Liver (tissue), 6 donors: ENCODE measurements at regions not wholly inside any gene's neighbourhood (a gene's known extent, or its start where the extent isn't known, plus 50 kb on each side); places are given as distances from the start of the nearest gene placed in this dataset.
"Not testable (repeated sequence)": the region's sequence is repeated elsewhere in the genome, so short reads cannot be mapped to it uniquely, and the experiment has no call there.

Experiments used
- DNase-seq: peaks from one replicate; pipeline ENCODE4 v3.0.0-alpha.2; 2017; ENCODE audit warnings: low spot score
- H3K27ac ChIP-seq, 2 donors: one replicate each; pipeline ENCODE4 v1.7.0; 2013; ENCODE audit warnings: inconsistent platforms in 2 of 2, low read length in 2 of 2, control low read depth in 1 of 2, low read depth in 1 of 2, mild to moderate bottlenecking in 1 of 2
- H3K27me3 ChIP-seq, 4 donors: one replicate each; pipeline versions ENCODE4 v1.6.1 to v1.7.0; 2013; ENCODE audit warnings: low read length in 3 of 4, inconsistent platforms in 1 of 4, mild to moderate bottlenecking in 1 of 4, moderate library complexity in 1 of 4; ENCODE audit not compliant: control insufficient read depth in 4 of 4, insufficient read depth in 4 of 4
- H3K36me3 ChIP-seq, 4 donors: one replicate each; pipeline versions ENCODE4 v1.6.1 to v1.7.0; 2013; ENCODE audit warnings: low read length in 3 of 4, mild to moderate bottlenecking in 3 of 4, low read depth in 1 of 4, moderate library complexity in 1 of 4; ENCODE audit not compliant: control insufficient read depth in 4 of 4, insufficient read depth in 3 of 4
- H3K4me1 ChIP-seq, 4 donors: one replicate each; pipeline versions ENCODE4 v1.6.1 to v1.7.0; 2013; ENCODE audit warnings: low read length in 3 of 4, mild to moderate bottlenecking in 3 of 4, moderate library complexity in 1 of 4; ENCODE audit not compliant: control insufficient read depth in 4 of 4, insufficient read depth in 4 of 4
- H3K4me3 ChIP-seq, 3 donors: one replicate each; pipeline versions ENCODE4 v1.6.1 to v1.7.0; 2013; ENCODE audit warnings: low read length in 3 of 3, control low read depth in 1 of 3, low read depth in 1 of 3, mild to moderate bottlenecking in 1 of 3
- H3K9ac ChIP-seq, 2 donors: one replicate each; pipeline ENCODE4 v1.7.0; 2013; ENCODE audit warnings: low read length in 2 of 2, mild to moderate bottlenecking in 2 of 2, moderate library complexity in 2 of 2, control low read depth in 1 of 2, low read depth in 1 of 2
- H3K9me3 ChIP-seq, 4 donors: one replicate each; pipeline versions ENCODE4 v1.6.1 to v1.7.0; 2013; ENCODE audit warnings: low read length in 3 of 4; ENCODE audit not compliant: control insufficient read depth in 4 of 4
- WGBS: extraction: QIAGEN DNeasy Blood & Tissue Kit; methylation state at CpG from one replicate; pipeline ENCODE4 v1.1.7; 2013; 5-methylcytosine and 5-hydroxymethylcytosine counted together
- donor health status: healthy.
- donor health status: healthy.
- donor health status: healthy.

DNA sequence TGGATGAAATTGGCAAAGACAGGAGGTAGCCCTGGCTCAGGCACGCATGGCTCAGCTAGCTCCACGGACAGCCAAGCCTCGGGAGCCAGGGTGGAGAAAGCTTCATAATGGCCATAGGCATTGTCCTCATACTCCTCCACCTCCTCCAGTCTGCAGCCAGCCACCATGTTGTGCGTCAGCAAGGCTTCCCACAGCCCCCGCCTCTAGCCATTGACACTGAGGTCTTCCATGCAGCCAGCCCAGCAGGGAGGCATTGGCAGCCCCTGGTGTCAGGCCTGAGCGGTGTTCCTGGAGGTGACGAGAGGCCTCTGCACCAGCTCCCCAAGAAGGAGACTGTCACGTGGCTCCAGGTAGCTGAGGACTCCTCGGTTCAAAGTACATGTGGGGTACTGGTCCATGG lies 117.0 kb upstream of the ZSCAN2 start:
- not testable (repeated sequence) for H3K27me3 ChIP-seq, H3K36me3 ChIP-seq, H3K9ac ChIP-seq, H3K4me1 ChIP-seq, H3K9me3 ChIP-seq, DNase-seq, H3K4me3 ChIP-seq, H3K27ac ChIP-seq
- 86% methylated on average over 2 of the region's 9 CpGs for WGBS

- not testable (repeated sequence) for H3K9me3 ChIP-seq, H3K4me3 ChIP-seq, DNase-seq, H3K36me3 ChIP-seq, H3K4me1 ChIP-seq, H3K27me3 ChIP-seq, H3K27ac ChIP-seq, H3K9ac ChIP-seq
- WGBS, result 0% methylated on average over 10 of the region's 60 CpGs
Measured at GRCh38 chr15:84500165-84500889, 100.5 kb upstream of the ZSCAN2 start.

DNA sequence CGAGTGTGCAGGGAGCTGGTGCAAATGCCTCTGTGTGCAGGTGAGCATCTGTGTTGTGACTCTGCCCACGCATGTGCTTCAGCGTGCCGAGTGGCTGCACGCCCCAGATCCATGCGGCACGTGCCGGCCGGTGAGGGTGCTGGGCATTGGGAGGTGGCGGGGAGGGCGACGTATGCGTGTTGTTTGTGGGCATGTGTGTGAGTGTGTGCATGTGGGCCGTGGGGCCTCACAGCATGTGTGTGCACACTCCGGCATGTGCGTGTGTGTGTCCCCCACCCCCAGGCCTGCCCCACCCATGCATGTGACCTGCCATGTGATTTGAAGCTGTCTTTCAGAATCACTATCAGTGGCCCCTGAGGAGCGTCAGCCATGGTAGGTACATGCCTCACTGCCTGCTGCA lies 97.7 kb upstream of the ZSCAN2 start:
- H3K36me3 ChIP-seq, H3K9me3 ChIP-seq, H3K4me1 ChIP-seq, H3K27me3 ChIP-seq, DNase-seq, H3K4me3 ChIP-seq, H3K9ac ChIP-seq, H3K27ac ChIP-seq: not testable (repeated sequence)
- WGBS, result 99% methylated on average over 6 of the region's 17 CpGs

DNA sequence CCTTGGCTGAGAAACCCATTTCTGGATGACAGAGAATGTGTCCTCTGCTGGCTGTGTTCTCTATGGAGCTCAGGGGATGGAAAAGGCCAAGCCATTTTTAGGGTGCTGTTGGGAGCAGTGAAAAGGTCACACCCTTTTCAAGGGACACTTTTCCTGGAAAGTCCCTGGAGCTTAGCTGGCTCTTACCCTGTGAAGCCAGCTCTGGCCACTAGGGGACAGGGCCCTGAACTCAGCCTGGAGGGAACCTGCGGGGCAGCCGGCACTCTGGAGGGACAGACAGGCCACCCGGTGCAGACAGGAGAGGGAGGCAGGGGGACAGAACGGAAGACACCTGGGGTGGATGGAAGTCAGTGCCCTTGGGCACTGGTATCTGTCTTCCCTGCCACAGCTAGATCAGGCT lies 95.3 kb upstream of the ZSCAN2 start:
- not testable (repeated sequence) for H3K36me3 ChIP-seq, DNase-seq, H3K9ac ChIP-seq, H3K4me3 ChIP-seq, H3K4me1 ChIP-seq, H3K27me3 ChIP-seq, H3K27ac ChIP-seq, H3K9me3 ChIP-seq
- WGBS, result 78% methylated on average over 2 of the region's 4 CpGs

- not testable (repeated sequence) for H3K9ac ChIP-seq, H3K9me3 ChIP-seq, H3K36me3 ChIP-seq, H3K4me3 ChIP-seq, H3K4me1 ChIP-seq, DNase-seq, H3K27me3 ChIP-seq, H3K27ac ChIP-seq
- 85% methylated on average over 2 of the region's 9 CpGs for WGBS
Measured at GRCh38 chr15:84512324-84512723, 88.5 kb upstream of the ZSCAN2 start.

DNA sequence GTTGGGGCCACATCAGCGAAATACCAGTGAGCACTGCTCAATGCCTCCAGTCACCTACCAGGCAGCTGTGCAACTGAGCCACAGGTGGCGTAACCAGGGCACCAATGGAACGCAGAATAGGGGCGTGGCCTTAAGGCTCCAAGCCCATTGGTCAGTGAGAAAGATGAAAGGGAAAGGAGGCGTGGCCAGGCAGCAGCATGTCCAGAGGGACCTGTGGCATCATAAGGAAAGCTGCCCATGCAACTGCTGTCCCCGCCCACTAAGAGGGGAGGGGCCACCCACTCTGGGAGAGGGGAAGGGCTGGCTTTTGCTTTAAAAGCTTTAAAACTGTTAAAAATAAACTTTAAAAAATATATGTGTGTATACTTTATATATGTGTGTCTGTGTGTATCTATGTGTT lies 84.0 kb upstream of the ZSCAN2 start:
- not testable (repeated sequence) for H3K36me3 ChIP-seq, H3K4me1 ChIP-seq, H3K4me3 ChIP-seq, H3K27me3 ChIP-seq, H3K27ac ChIP-seq, H3K9me3 ChIP-seq, H3K9ac ChIP-seq, DNase-seq
- WGBS, result 86% methylated on average over 5 of the region's 6 CpGs

GRCh38 chr15:84525491-84526344 lies 75.1 kb upstream of the ZSCAN2 start:
- not testable (repeated sequence) for H3K9me3 ChIP-seq, H3K27ac ChIP-seq, H3K4me3 ChIP-seq, H3K4me1 ChIP-seq, H3K27me3 ChIP-seq, H3K36me3 ChIP-seq, DNase-seq, H3K9ac ChIP-seq
- 69% methylated on average over 2 of the region's 2 CpGs for WGBS

DNA sequence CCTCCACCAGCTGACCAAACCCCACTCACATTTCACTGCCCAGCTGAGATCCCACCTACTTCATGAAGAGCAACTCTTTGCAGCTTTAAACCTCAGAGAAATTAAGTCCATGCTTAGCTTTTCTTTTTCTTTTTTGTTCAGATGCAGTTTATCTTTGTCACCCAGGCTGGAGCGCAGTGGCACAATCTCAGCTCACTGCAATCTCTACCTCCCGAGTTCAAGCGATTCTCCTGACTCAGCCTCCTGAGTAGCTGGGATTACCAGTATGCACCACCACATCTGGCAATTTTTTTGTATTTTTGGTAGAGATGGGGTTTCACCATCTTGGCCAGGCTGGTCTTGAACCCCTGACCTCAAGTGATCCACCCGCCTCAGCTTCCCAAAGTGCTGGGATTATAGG lies 70.1 kb upstream of the ZSCAN2 start:
- not testable (repeated sequence) for H3K27me3 ChIP-seq, H3K4me3 ChIP-seq, H3K4me1 ChIP-seq, H3K9me3 ChIP-seq, H3K36me3 ChIP-seq, DNase-seq, H3K27ac ChIP-seq, H3K9ac ChIP-seq
- 97% methylated on average over 4 of the region's 4 CpGs for WGBS
